Stimulated activated CD4-positive, alpha-beta T cell treated with anti-CD3 and anti-CD28 coated beads, TNF-alpha, amount 100 ng/mL, for 4 hours (primary cell): ENCODE measurements at regions not wholly inside any gene's neighbourhood (a gene's known extent, or its start where the extent isn't known, plus 50 kb on each side); places are given as distances from the start of the nearest gene placed in this dataset.
"Not testable (repeated sequence)": the region's sequence is repeated elsewhere in the genome, so short reads cannot be mapped to it uniquely, and the experiment has no call there.

Experiments used
- DNase-seq, 3 experiments: peaks; one replicate each; pipeline ENCODE4 v3.0.0-alpha.2; 2020; ENCODE audit warnings: low read depth in 3 of 3

- DNase-seq: no peak
Observed at GRCh38 chr3:152667267-152667666, 167.7 kb upstream of the P2RY1 start.

DNA sequence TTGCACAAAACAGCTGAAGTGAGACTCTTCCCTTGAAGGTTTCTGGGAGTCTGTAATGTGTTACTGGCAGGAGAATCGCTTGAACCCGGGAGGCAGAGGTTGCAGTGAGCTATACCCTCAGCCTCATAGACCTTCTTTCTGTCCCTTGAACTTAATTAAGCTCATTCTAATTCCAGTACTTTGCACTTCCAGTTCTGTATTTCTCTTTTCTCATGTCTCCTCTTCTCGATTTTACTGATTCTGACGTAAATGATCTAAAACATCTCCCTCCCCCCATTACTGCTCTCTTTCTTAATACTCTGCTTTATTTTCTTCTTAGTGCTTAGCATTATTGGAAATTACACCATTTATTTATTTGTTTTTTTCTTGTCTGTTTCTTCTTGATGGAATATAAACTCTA is 165.4 kb upstream of the P2RY1 start:
- no peak for DNase-seq

DNA sequence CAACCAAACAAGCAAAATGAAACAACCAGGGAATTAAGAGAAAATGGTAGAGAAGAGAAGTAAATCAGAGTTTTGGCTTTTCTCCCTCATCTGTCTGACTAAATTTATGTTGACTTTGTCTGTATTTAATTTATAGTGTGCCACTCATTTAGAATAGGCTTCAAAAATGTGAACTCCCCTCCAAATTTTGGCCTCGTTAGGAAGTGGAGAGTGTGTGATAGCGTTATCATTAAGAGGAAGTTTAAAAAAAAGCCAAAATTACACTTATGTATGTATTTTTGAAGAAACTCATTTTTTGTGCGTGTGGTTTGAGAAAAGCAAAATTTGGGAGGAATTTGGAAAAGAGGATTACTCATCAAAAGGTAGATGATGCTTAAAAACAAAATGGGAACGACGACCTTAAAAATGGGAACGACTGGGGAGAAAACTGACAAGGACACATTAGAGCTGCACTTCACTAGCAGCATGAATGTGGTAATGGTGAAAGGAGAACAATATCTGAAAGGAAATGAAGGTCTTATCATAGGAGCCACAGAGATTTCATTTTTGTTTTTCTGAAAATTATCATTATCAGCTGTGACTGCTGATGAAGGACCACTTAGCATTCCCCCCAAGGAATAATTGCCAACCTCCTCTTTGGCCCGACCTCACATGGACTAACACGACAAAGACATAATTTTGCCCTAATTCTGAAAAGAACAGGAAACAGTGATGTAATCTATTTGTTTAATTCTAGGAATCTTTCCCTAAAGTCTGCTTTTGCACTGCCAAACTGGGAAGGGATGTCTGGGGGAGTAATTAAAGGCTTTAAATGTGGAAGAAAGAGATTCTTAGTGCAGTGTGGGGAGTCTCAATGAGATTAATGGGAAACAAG is 163.2 kb upstream of the P2RY1 start:
- DNase-seq: no peak

GRCh38 chr3:152672320-152672649 is 162.6 kb upstream of the P2RY1 start:
- DNase-seq: no peak

- DNase-seq: no peak
Observed at GRCh38 chr3:152676810-152677379, 158.0 kb upstream of the P2RY1 start.

- no peak for DNase-seq
Observed at GRCh38 chr3:152677491-152677890, 157.4 kb upstream of the P2RY1 start.

DNA sequence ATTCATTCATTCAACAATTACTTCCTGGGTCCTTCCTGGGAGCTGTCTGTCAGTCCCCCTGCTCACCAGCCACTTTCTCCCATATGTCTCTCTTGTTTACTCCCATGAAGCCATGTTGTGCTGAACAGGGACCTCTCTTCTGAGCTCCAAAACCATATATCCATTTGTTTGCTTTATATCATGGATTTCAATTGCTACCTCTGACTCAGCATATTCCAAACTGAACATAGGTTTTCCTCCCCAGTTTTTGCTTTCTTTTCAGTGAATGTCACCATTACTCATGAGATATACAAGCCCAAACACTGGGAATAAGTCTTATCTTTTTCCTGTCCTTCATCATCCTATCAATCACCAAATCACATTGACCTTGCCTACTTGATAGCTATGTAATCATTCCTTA is 152.5 kb upstream of the P2RY1 start:
- no peak for DNase-seq

- DNase-seq: no peak
Observed at GRCh38 chr3:152683521-152683999, 151.4 kb upstream of the P2RY1 start.

- DNase-seq: no peak
Observed at GRCh38 chr3:152684279-152684678, 150.7 kb upstream of the P2RY1 start.

- no peak for DNase-seq
Observed at GRCh38 chr3:152688313-152688712, 146.6 kb upstream of the P2RY1 start.

GRCh38 chr3:152692326-152692725 is 142.6 kb upstream of the P2RY1 start:
- not testable (repeated sequence) for DNase-seq

DNA sequence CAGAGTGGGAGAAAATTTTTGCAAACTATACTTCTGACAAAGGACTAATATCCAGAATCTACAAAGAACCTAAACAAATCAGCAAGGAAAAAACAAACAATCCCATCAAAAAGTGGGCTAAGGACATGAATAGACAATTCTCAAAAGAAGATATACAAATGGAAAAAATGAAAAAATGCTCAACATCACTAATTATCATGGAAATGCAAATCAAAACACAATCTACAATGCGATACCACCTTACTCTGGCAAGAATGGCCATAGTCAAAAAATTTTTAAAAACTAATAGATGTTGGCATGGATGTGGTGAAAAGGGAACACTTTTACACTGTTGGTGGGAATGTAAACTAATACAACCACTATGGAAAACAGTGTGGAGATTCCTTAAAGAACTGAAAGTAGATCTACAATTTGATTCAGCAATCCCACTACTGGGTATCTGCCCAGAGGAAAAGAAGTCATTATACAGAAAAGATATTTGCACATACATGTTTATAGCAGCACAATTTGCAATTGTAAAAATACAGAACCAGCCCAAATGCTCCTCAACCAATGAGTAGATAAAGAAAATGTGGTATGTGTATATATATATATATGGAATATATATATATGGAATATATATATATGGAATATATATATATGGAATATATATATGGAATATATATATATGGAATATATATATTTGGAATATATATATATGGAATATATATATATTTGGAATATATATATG is 141.2 kb upstream of the P2RY1 start:
- not testable (repeated sequence) for DNase-seq

GRCh38 chr3:152695840-152696239 is 139.1 kb upstream of the P2RY1 start:
- DNase-seq: no peak

DNA sequence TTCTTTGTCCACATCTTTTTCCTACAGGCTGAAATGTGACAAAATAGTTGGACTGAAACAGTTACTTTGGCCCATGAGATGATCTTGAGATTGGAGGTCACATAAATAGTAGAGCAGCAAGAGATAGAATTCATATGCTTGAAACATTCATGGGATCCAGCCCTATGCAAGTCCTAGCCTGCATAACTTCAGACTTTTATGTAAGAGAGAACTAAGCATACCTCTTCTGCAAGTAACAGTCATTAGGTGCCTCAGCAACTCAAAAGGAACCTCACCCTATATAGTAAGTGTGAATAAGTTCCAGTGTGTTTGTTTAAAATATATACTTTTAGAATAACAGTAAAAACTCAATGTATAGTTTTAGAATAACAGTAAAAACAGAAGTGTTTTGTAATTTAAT is 138.0 kb upstream of the P2RY1 start:
- DNase-seq: no peak

GRCh38 chr3:152703245-152703890 is 131.6 kb upstream of the P2RY1 start:
- no peak for DNase-seq

- DNase-seq: no peak
Observed at GRCh38 chr3:152706991-152707713, 127.8 kb upstream of the P2RY1 start.

DNA sequence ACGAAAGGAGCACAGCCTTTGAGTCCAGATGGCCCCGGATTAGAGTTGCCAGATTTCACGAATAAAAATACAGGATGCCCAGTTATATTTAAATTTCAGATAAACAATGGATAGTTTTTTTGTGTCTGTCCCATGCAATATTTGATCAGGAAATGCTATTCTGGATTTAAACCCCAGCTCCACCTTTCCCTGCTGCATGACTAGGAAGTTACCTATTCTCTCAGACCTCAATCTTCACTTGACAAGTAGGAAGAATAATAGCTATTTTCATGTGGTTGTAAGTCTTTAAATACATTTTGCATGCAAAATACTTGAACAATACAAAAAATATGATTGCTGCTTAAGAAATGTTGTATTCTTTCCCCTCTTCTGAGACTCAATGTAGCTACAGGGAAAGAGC is 125.3 kb upstream of the P2RY1 start:
- no peak for DNase-seq

DNA sequence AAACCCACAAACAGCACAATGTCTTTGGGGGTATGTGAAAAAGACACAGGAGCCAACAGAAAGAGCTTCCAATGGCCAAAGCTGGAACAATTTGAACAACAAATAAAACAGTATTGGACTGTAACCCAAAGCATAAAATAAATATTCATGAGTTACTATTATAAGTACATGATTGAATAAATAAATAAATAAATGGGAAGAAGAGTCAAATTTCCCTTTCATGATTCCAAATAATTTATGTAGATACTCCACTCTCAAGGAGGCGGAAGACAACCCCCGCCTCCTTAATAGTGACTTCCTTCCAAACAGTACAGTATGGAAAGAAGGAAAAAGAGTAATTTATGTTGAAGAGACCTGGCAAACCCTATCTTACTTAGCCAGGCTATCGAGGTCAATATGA is 124.4 kb upstream of the P2RY1 start:
- DNase-seq: no peak

DNA sequence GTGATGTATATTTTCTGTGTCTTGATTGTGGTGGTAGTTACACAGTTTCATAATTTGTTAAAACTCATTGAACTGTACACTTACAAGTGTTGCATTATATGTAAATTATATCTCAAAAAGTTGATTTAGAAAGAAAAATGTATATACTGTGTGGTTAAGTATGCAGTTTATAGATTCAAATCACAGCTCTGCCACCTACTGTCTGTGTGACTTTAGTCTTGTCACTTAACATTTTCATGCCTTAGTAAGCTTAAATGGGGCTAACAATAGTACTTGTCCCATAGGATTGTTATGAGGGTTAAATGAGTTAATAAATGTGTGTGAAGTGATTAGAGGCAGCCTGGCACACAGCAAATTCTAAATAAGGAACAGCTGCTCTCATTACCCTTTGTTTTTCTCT is 120.9 kb upstream of the P2RY1 start:
- DNase-seq: no peak

DNA sequence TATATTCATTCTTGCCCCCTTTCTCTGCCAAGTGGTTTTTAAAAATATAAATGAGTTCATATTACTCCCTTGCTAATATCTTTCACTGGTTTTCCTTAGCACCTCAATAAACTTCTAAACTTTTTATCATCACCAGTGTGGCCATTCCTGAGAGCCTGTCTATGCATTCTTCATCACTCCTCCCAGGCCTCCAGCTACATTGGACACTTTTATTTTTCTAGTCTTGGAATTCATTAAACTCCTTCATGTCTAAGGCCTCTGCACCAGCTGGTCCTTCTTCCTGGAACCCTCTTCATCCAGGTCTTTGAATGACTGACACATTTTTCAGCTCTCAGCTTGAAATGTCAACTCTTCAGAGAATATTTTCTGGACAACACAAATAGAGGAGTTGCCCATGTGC is 120.4 kb upstream of the P2RY1 start:
- DNase-seq: no peak

DNA sequence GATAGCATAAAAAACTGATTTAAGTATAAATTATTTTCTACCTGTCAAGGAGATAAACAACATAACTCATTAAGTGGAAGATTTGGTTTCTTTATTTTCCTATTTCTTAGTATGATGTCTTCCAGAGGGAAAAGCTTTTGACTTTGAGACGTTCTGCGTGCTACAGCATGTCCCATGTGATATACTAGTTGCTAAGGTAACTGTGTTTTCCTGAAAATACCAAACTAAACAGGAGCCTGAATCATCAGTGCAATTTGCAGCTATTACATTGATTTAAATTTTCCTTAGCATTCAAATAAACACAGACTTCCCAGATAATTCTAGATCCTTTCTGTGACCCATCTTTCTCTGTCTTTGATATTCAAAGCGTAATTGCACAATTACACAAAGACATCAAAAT is 117.7 kb upstream of the P2RY1 start:
- DNase-seq: no peak

GRCh38 chr3:152718810-152719209 is 116.1 kb upstream of the P2RY1 start:
- no peak for DNase-seq
